ENCODE measurements at regions not wholly inside any gene's neighbourhood (a gene's known extent, or its start where the extent isn't known, plus 50 kb on each side); places are given as distances from the start of the nearest gene placed in this dataset.
A peak's percentile ranks its signal among the peaks of the same experiment; 100 is the strongest.

DNA sequence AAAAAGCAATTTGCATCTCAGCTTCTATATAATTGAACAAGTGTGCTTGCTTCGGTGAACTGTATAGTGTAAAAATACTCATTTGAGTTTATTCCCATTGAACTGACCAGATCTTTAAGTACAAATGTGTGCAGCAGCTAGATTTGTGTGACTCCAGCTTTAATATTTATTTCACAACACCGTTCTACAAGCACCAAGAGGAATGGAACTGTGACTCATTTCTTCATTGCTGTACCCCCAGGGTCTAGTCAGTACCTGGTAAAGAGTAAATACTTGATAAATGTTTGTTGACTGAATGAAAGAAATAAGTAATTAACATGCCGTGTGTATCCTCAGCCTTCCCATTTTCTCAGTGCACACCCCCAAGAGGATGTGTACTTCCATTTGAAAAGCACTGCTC, 464.8 kb downstream of the CBLN4 start:
- H3K4me3 ChIP-seq = no peak overlapping the region
- no peak overlapping the region for H3K4me2 ChIP-seq
- intact Hi-C loops (cut with micrococcal nuclease; ENCODE audit: unreplicated experiment) = no loop called here
- POLR2A ChIA-PET (ENCODE audit: unreplicated experiment) = no interaction called here
- no peaks in the 10 kb centered on the region for H3F3A ChIP-seq (ENCODE audit: insufficient read depth, low read depth)
- no peaks in the 10 kb centered on the region for H3K79me2 ChIP-seq (ENCODE audit: low read depth)
- no peaks in the 10 kb centered on the region for H3K4me1 ChIP-seq (replicated peaks; ENCODE audit: insufficient read depth)
- no peaks in the 10 kb centered on the region for H4K20me1 ChIP-seq (ENCODE audit: insufficient read depth)
- CTCF ChIA-PET = no interaction called here
- TF ChIP-seq EZH2 (IDR thresholded peaks at IDR 0.05; ENCODE audit: low read depth) (no peak), CTCF (conservative IDR thresholded peaks at IDR 0.05) (no peak)
- H2AFZ ChIP-seq = no peak overlapping the region
- H3K9me3 ChIP-seq (ENCODE audit: insufficient read depth, low read depth) = no peaks in the 10 kb centered on the region
- DNase-seq = no peak
- no peaks in the 10 kb centered on the region for H3K36me3 ChIP-seq (ENCODE audit: low read depth)
- no peaks in the 10 kb centered on the region for H3K9me2 ChIP-seq (ENCODE audit: insufficient read depth)
- no TSS peak for BruUV-seq (replicated peaks)
- no peaks in the 10 kb centered on the region; the same call in 1 of the 2 replicates for H3K27me3 ChIP-seq (ENCODE audit: insufficient read depth, low read depth)
- H3K27ac ChIP-seq = no peak overlapping the region

DNA sequence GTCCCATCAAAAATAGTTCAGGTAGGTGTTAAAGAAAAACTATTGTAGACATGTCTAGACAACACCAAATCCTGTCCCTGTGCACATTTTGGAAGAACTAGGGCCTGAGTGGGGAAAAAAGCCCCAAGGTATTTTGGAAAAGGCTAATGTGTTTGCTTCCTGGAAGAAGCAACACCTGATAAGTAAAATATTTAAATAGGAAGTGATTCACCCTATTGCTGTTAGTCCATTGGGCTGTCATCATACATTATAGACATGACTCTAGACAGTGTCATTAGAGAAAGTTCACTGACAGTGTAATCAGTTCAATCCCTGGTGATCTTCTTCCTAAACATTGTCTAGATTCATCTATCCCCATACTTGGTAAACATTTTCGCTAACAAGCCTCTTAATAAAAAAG, 465.3 kb downstream of the CBLN4 start:
- Histone ChIP-seq H3K79me2 (ENCODE audit: low read depth) (no peaks in the 10 kb centered on the region), H3K9me2 (ENCODE audit: insufficient read depth) (no peaks in the 10 kb centered on the region), H3K4me3 (no peak overlapping the region), H3K4me2 (no peak overlapping the region), H3F3A (ENCODE audit: insufficient read depth, low read depth) (no peaks in the 10 kb centered on the region), H3K9me3 (ENCODE audit: insufficient read depth, low read depth) (no peaks in the 10 kb centered on the region), H3K27ac (no peak overlapping the region), H4K20me1 (ENCODE audit: insufficient read depth) (no peaks in the 10 kb centered on the region), H2AFZ (no peak overlapping the region), H3K4me1 (replicated peaks; ENCODE audit: insufficient read depth) (no peaks in the 10 kb centered on the region), H3K36me3 (ENCODE audit: low read depth) (no peaks in the 10 kb centered on the region), H3K27me3 (ENCODE audit: insufficient read depth, low read depth) (peaks cover under 1% of the 10 kb centered on the region; the same call in 1 of the 2 replicates)
- intact Hi-C loops (cut with micrococcal nuclease; ENCODE audit: unreplicated experiment) = no loop called here
- BruUV-seq (replicated peaks) = no TSS peak
- ChIA-PET CTCF (no interaction called here), POLR2A (ENCODE audit: unreplicated experiment) (no interaction called here)
- no peak for DNase-seq
- no peak for TF ChIP-seq EZH2 (IDR thresholded peaks at IDR 0.05; ENCODE audit: low read depth)
- TF ChIP-seq CTCF (conservative IDR thresholded peaks at IDR 0.05) = no peak

DNA sequence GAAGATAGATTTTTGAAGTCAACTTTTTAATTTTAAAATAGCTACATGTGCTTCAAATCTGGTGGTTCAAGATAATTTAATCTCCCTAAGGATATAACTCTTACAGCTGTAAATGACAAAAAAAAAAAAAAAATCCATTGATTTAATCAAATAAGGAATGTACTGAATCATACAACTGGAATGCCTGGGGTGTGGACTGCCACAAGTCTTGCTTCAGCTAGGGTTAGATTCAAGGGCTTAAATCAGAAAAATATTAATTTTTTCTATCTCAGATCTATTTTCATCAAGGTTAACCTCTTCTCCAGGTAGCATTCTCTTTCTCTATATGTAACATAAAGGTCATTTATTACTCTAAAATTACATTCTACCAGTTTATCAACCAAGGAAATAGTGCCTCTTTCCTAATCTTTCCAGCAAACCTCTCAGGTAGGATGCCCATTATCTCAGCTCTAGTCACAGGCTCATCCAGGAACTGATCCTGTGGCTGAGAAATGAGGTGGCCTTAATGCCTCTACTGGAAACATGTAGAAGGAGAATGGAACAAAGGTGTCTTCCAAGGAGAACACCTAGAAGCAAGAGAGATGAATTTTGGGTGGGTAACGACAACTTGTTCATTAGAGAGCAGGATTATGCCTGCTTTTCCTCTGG, 466.9 kb downstream of the CBLN4 start:
- Histone ChIP-seq H3K27me3 (ENCODE audit: insufficient read depth, low read depth) (peaks cover 13% of the 10 kb centered on the region), H4K20me1 (ENCODE audit: insufficient read depth) (no peaks in the 10 kb centered on the region), H3K36me3 (ENCODE audit: low read depth) (no peaks in the 10 kb centered on the region), H3F3A (ENCODE audit: insufficient read depth, low read depth) (no peaks in the 10 kb centered on the region), H3K4me1 (replicated peaks; ENCODE audit: insufficient read depth) (no peaks in the 10 kb centered on the region), H3K4me2 (no peak overlapping the region), H3K9me3 (ENCODE audit: insufficient read depth, low read depth) (no peaks in the 10 kb centered on the region), H3K79me2 (ENCODE audit: low read depth) (no peaks in the 10 kb centered on the region), H3K27ac (no peak overlapping the region), H3K4me3 (no peak overlapping the region), H3K9me2 (ENCODE audit: insufficient read depth) (no peaks in the 10 kb centered on the region), H2AFZ (no peak overlapping the region)
- POLR2A ChIA-PET (ENCODE audit: unreplicated experiment) = no interaction called here
- intact Hi-C loops (cut with micrococcal nuclease; ENCODE audit: unreplicated experiment) = no loop called here
- CTCF ChIA-PET = no interaction called here
- peak in 1 of 2 experiments; percentile 45 for DNase-seq
- TF ChIP-seq CTCF (conservative IDR thresholded peaks at IDR 0.05) = no peak
- TF ChIP-seq EZH2 (IDR thresholded peaks at IDR 0.05; ENCODE audit: low read depth) = no peak
- no TSS peak for BruUV-seq (replicated peaks)

Measured in PC-9 (cell line).